Eye (tissue), 1 donor: ENCODE measurements at regions not wholly inside any gene's neighbourhood (a gene's known extent, or its start where the extent isn't known, plus 50 kb on each side); places are given as distances from the start of the nearest gene placed in this dataset.

Source experiments
- DNase-seq: peaks from one replicate; pipeline ENCODE4 v3.0.0-alpha.2; 2015

DNA sequence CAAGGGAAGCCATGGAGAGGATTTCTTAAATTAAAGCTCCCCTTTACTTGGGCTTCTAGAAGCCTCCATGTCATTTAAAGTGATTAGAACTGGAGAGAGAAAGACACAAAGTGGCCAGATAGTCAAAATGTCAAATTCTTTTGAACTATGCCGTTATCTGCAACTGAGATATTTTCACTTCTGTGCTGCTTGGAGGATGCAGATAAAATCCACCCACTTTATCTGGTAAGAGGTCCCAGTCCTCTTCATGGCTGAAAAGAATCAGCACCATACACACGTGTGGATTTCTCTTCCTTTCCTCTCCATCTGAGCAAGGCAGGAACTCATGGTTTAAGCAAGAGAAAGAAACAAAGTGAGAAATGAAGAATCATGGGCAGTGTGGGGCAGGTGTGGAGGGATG, 276.9 kb upstream of the RUNX1 start:
- no peak for DNase-seq

DNA sequence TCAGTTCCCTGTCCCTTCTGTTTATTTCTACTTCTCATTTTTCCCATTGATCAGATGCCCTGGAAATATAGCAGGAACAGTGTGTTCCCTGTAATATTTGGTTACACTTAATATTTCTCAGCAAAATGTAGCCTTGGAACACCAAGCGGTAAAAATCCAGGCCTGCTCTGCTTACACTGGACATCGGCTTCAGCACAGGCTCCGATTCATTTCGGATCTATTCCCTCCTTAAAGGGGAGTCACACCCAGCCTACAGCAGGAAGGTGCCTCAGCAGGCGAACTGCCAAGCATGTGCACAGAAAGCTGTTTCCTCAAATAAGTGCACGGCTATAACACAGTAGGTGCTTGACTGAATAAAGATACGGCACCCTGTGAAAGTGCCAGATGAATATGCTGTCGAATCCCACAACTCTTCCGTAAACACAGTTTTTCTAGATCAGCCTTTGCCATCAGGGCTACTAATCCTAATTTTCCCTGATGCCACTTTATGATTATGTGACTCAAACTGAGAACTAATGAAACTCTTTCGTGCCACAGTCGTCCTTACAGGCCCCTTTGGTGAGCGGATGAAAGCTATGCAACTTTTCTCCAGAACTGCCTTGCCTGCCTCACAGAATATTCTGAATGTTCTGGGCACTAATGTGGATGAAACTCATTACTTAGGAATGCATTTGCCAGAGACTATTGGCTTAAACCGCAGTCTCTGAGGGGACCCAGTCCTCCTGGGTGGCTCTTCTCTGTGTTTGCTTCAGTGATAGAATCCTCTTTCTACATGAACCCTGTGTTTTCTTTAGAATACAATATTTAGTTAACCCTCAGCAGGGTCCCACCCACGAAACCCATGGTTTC, 275.5 kb upstream of the RUNX1 start:
- DNase-seq = peak; percentile 30

DNA sequence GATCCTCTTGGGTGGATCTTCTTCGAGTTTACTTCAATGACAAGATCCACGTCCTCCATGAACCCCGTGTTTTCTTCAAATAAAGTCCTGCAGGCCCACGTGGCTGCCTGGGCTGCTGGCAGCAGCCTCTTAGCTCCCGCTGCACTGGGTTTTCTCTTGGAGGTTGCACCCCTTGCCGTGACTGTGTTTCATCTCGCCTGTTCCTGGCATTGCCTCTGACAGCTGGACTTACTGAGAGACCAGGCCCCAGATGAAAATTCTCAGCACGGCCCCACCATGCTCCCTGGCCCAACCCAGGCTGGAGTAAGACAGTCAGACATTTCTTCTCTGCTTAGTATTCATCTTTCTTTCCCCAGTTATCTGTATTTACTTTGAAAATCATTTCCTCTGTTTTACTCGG, 274.8 kb upstream of the RUNX1 start:
- DNase-seq = peak; percentile 34

DNA sequence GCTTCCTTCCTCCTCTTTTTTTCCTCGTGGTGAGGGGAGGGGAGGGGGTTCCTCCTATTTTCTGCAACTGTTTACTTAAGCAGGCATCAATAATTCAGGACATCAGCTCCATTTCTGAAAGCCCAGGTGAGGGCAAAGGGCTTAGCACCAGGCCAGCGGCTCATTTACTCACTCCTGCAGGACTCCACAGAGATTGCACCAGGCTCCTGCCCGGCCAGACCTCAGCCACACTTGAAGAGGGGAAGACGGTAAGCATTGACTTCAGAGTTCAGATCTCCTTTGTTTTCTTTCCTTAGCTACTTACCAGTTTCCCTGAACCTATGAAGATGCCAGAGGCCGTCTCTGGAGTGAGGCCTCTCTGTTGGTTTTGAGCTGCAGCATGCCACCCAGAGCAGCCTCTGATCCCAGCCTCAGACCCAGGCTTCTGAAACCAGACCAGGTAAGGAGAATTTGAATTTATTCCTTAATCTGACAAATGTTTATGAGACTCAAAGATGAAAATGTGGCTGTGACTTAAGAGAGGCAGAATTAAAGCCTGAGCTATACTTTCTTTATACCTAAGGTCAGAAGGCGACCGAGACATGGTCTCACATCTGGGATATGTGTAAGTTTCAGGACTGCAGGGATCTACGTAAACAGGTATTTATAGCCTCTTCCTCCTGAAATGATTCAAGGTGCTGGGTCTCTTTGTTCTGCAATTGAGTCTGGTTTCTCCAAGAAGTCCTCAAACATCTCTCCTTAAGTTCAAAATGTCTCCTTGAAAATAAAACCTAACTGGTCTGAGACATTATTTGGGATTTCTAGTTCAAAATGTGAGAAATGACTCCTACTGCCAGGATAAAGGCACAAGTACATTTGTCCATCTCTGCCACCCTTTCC, 272.5 kb upstream of the RUNX1 start:
- DNase-seq = no peak

DNA sequence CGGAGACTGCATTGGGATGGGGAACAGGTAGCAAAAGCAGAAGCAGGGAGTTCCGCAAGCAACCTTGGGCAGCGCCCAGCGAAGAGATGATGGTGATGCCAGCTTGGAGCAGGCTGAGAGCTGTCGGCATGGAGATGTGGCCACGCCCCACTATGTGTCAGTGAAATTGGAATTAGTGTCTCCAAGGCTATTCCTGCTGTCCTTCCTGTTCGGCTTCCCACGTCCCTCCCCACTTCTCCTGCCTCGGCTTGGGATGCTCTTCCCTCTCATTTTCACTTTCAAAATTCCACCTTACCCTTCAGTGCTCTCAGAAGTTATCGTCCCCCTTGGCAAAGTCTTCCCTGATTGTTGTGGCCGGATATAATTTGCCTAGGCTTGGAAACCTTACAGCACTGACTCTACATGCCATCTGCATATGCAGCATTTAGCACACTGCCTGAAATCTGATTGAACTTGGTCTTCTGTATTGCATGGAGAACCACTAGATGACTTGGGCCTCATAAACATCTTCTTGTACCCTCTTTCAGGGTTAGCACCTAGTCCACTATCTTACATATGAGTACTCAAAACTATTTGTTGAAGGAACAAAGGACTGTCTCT, 270.7 kb upstream of the RUNX1 start:
- DNase-seq = no peak

GRCh38 chr21:35316933-35317332, 267.8 kb upstream of the RUNX1 start:
- DNase-seq = no peak

DNA sequence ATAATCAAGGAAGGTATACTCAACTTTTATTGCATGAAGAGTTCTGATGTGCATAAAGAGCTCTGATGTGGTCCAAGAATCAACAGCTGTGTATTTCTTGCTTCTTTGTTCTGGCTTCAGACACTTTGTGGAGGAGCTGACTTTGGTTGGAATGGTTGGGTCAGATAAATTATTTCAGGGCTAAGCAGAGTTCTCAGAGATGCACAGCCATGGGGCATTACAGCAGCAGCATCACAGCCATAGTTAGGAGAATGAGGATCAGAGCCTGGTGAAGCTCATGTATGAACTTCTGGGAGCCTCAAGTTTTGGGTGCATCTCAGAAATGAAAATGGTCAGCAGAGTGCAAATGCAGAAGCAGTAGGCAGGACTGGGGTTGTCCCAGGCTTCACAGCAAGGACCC, 267.4 kb upstream of the RUNX1 start:
- DNase-seq = no peak

DNA sequence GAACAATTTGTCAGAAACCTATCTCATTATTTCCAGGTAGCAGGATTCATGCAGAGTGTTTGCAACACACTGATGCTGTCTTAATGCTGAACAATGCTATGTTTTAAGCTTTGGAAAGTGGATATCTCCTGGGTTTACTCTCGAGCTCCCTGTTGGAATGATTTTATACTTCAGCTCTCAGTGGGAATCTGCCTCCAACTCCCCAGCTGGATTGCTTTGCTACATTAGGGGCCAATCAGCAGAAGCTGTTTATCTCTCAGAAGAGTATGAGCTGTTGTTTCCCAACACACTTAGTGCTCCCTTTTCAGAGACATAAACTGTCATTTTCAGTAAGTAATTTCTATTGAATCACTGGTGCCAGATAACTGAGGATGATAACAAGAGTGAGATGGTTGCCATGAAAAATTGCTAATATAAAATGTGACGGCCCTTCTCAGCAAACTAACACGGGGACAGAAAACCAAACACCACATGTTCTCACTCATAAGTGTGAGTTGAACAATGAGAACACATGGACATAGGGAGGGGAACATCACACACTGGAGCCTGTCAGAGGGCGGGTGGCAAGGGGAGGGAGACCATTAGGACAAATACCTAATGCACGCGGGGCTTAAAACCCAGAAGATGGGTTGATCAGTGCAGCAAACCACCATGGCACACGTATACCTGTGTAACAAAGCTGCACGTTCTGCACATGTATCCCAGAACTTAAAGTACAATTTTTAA, 265.9 kb upstream of the RUNX1 start:
- no peak for DNase-seq

GRCh38 chr21:35311985-35312384, 262.9 kb upstream of the RUNX1 start:
- no peak for DNase-seq

DNA sequence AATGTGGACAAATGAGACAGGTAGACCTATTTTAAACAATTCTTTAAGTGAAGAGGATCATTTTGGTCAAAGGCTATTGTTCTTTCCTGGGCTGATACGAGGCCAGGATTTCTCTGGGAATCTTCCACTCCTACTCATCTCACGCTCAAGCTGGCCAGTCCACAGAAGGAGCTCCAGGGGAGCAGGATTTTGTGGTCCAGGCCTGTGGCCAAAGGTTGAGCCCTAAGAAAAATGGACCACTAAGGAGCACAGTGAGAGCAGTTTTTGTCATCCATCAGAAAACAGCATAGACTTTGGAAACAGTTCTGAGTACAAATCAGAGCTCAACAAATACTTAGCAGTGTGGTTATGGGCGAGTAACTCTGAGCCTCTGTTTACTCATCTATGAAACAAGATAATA, 260.2 kb upstream of the RUNX1 start:
- DNase-seq = no peak

- no peak for DNase-seq
Observed at GRCh38 chr21:35303085-35303484, 254.0 kb upstream of the RUNX1 start.

DNA sequence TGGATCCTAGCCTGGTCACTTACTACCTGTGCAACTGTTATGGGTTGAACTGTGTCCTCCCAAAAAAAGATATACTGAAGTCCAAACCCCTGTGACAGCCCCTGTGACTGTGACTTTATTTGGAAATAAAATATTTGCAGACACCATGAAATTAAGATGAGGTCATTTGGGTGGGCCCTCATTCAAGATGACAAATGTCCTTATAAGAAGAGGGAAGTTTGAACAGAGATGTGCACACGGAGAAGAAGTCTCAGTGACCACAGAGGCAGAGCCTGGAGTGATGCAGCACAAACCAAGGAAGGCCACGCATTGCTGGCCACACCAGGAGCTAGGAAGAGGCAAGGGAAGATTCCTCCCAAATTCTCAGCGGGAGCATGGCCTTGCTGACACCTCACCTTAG, 249.7 kb upstream of the RUNX1 start:
- no peak for DNase-seq

DNA sequence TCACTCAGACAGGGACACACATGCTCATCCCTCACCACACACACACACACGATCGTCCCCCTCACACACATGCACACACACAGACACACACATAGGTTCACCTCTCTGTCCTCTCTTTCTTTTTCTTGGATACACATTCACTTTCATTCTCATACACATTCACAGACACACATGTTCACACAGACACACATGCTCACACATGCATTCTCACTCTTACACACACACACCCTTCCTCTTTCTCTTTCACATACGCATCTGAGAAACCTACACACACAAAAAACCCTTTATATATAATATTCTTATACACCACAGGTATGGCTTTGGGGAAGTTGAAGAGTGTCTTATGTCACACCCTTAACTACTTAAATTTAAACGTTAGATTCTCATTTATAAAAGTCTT, 248.6 kb upstream of the RUNX1 start:
- DNase-seq = no peak

GRCh38 chr21:35294231-35294898, 245.3 kb upstream of the RUNX1 start:
- DNase-seq = no peak

DNA sequence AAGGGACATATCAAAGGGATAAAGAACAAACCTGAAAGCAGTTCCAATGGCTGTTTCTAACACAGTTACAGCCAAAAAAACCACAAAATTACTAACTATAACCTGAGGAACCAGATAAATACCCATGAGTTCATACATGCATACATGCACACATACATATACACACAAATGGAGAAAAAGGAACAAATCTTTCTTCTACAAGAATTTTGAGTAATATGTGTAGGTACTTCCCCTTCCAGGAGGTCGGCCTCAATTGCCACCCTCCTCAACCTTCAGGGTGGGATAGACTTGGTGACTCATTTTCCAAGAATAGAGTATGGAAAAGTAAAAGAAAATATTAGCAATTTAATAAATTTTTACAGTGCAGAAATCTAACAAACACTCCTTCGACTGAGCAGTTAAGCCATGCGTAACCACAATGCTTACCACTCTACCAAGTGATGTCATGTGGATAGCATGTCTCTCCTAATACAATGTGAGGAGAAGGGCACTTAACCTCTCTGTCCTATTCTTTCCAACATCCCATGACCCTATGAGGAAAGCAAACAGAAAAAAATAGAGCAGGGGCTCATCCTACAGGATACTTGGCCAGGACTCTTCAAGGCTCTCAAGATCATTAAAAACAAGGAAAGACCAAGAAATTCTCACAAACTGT, 243.0 kb upstream of the RUNX1 start:
- DNase-seq = no peak

DNA sequence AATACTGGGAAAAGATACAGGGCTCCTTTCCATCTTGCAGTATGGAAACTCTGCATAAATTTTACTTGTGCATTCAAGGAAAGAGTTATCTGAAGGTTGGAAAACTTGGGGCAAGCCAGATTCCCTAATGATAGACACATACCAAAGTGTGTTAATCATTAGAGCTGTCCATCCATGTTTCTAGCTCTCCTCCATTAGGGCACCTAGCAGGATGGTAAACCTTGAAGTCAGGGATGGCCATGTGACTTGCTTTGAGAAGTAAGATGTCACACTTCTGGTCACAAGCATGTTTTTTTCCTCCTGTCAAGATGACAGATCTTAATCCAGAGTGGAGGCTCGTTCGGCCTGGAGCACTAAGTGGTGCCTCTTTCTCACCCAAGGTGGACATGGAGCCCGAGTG, 241.9 kb upstream of the RUNX1 start:
- DNase-seq = no peak

GRCh38 chr21:35288238-35288637, 239.1 kb upstream of the RUNX1 start:
- no peak for DNase-seq

DNA sequence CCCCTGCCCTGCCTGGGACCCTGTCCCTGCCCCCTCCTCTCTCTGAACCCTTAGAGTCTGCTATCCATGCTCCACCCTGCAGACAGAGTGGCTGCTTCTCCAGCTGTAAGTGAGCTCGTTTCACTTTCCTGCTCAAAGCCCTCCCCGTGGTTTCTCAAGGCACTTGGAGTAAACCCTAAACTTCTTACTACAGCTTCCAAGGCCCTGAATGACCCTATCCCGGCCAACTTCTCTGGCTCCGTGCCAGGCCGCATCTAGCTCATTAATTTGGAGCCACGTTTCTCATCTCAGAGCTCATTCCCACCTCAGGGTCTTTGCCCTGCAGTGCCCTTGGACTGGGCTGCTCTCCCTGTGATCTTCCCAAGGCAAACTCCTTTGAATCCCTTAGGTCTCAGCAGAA, 235.1 kb upstream of the RUNX1 start:
- no peak for DNase-seq

- DNase-seq = no peak
Observed at GRCh38 chr21:35282944-35283343, 233.8 kb upstream of the RUNX1 start.

DNA sequence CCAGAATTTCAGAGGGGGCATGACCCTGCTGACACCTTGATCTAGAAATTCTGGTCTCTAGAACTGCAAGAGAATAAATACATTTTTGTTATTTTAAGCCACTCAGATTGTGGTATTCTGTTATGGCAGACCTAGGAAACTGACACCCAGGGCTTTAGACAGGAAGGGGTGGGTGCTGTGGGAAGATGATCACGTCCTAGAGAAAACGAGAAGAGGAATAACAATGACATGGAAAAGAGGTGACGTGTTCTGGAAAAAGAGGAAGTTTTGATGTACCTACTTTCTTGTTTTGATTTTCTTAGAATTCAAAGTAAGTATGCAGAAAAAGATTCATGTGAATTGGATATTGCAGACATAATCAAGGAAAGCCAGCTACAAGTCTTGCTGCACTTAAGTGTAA, 232.9 kb upstream of the RUNX1 start:
- no peak for DNase-seq

DNA sequence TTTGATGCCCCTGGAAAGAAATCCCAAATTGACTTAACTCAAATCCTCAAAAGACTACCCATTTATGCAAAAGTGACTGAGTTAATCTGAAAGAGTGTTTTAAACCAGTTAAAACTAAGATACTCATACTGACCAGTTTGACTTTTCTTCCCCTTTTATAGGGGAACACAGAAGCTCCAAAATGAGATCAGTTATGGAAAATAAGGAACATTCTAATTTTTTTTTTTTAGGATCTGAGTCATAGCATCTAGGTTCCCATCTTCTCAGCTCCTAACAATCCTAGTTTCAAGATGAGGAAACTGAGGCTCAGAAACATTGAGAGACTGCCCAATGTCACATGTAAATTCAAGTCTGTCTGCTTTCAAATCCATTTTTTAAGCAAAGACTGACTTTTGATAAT, 231.1 kb upstream of the RUNX1 start:
- DNase-seq = no peak

DNA sequence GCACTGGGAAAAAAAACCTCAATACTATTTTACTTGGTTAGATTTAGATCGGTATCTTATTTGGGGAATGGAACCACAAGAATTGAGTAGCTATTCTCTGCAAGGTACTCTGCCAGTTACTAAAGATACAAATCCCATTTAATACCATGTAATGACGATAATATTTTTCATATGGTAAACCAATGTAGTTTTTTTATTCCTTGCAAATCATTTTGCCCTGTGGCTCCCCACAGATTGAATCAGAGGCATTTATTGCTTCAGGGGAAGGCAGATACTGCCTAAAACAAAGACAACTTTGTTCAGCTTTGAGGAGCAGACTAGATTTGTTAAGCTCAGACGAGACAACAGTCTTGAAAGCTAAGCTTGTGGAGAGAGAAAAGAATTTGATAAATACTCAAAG, 226.7 kb upstream of the RUNX1 start:
- DNase-seq = no peak
